WTC11 (cell line): ENCODE measurements at regions not wholly inside any gene's neighbourhood (a gene's known extent, or its start where the extent isn't known, plus 50 kb on each side); places are given as distances from the start of the nearest gene placed in this dataset.

ENCODE experiments used
- ATAC-seq: fragments of 200-7000 bp; cut with Tn5 transposase; 2 replicates; pipeline ENCODE4 v1.10.0; 2021; ENCODE audit warnings: mild to moderate bottlenecking, moderate library complexity
- CTCF ChIA-PET: fragments of 300-600 bp; sonication (Branson Sonifier 250); formaldehyde crosslinking; loops from one replicate; lab custom pipeline; 2021; ENCODE audit warnings: antibody characterized with exemption; lab: Charles Lee
- POLR2A ChIA-PET: fragments of 350-600 bp; sonication (Branson Sonifier 250); formaldehyde crosslinking; loops from one replicate; lab custom pipeline; 2021; ENCODE audit warnings: antibody characterized with exemption; lab: Charles Lee
- DNase-seq: peaks from one replicate; pipeline ENCODE4 v3.0.0; 2021; ENCODE audit warnings: low spot score
- H3K27ac Mint-ChIP-seq: 2 replicates; pipeline ENCODE4 v1.8.0; 2021; ENCODE audit warnings: mixed read lengths
- H3K27me3 Mint-ChIP-seq: 2 replicates; pipeline ENCODE4 v1.8.0; 2021; ENCODE audit warnings: low read depth, mild to moderate bottlenecking, moderate library complexity, mixed read lengths
- H3K36me3 Mint-ChIP-seq: 2 replicates; pipeline ENCODE4 v1.8.0; 2021; ENCODE audit warnings: mixed read lengths
- H3K4me1 Mint-ChIP-seq: 2 replicates; pipeline ENCODE4 v1.8.0; 2022; ENCODE audit warnings: mixed read lengths
- H3K4me3 Mint-ChIP-seq: 2 replicates; pipeline ENCODE4 v1.8.0; 2021; ENCODE audit warnings: mild to moderate bottlenecking, moderate library complexity, mixed read lengths
- H3K9me3 Mint-ChIP-seq: 2 replicates; pipeline ENCODE4 v1.8.0; 2021; ENCODE audit warnings: mixed read lengths
- AR ChIP-seq: fragments of 250-450 bp; sonication (Bioruptor Pico); IDR thresholded peaks from 2 replicates; pipeline ENCODE4 v1.9.0; 2021; ENCODE audit warnings: mild to moderate bottlenecking
- GRHL2 ChIP-seq: fragments of 250-450 bp; sonication (Bioruptor Pico); IDR thresholded peaks from 2 replicates; pipeline ENCODE4 v1.8.0; 2022; ENCODE audit warnings: mild to moderate bottlenecking, moderate library complexity; ENCODE audit not compliant: insufficient replicate concordance, severe bottlenecking
- HMGA2 ChIP-seq: fragments of 250-450 bp; sonication (Bioruptor Pico); IDR thresholded peaks from 2 replicates; pipeline ENCODE4 v1.4.0; 2021; ENCODE audit warnings: mild to moderate bottlenecking, moderate library complexity
- MXD4 ChIP-seq: fragments of 250-450 bp; sonication (Bioruptor Pico); IDR thresholded peaks from 2 replicates; pipeline ENCODE4 v1.8.0; 2021; ENCODE audit warnings: mild to moderate bottlenecking, moderate library complexity, borderline replicate concordance
- MYBL2 ChIP-seq: sonication (generic); formaldehyde crosslinking; IDR thresholded peaks from 2 replicates; pipeline ENCODE4 v1.8.1; 2023; ENCODE audit warnings: mild to moderate bottlenecking, moderate library complexity, missing genetic modification reagents
- NR2C2 ChIP-seq: sonication (generic); formaldehyde crosslinking; IDR thresholded peaks from 2 replicates; pipeline ENCODE4 v1.8.0; 2022; ENCODE audit warnings: mild to moderate bottlenecking, missing genetic modification reagents
- RORB ChIP-seq: fragments of 250-450 bp; sonication (Bioruptor Pico); IDR thresholded peaks from 2 replicates; pipeline ENCODE4 v1.9.0; 2021; ENCODE audit warnings: mild to moderate bottlenecking
- SMAD4 ChIP-seq: sonication (generic); formaldehyde crosslinking; IDR thresholded peaks from 2 replicates; pipeline ENCODE4 v1.8.0; 2022; ENCODE audit warnings: mild to moderate bottlenecking, missing genetic modification reagents
- SOX15 ChIP-seq: fragments of 250-450 bp; sonication (Bioruptor Pico); IDR thresholded peaks from 2 replicates; pipeline ENCODE4 v1.9.0; 2021; ENCODE audit warnings: mild to moderate bottlenecking
- USF2 ChIP-seq: sonication (generic); formaldehyde crosslinking; IDR thresholded peaks from 2 replicates; pipeline ENCODE4 v1.8.1; 2023; ENCODE audit warnings: mild to moderate bottlenecking, missing genetic modification reagents, moderate library complexity
- ZMAT4 ChIP-seq: fragments of 250-450 bp; sonication (Bioruptor Pico); IDR thresholded peaks from 2 replicates; pipeline ENCODE4 v1.9.0; 2021; ENCODE audit warnings: mild to moderate bottlenecking
- ZNF219 ChIP-seq: sonication (generic); formaldehyde crosslinking; IDR thresholded peaks from 2 replicates; pipeline ENCODE4 v1.8.0; 2023; ENCODE audit warnings: missing genetic modification reagents, mild to moderate bottlenecking, borderline replicate concordance
- ZNF263 ChIP-seq: sonication (generic); formaldehyde crosslinking; IDR thresholded peaks from 2 replicates; pipeline ENCODE4 v1.8.1; 2022; ENCODE audit warnings: low read depth, mild to moderate bottlenecking, moderate library complexity, missing genetic modification reagents
- ZNF423 ChIP-seq: fragments of 250-450 bp; sonication (Bioruptor Pico); IDR thresholded peaks from 2 replicates; pipeline ENCODE4 v2.1.2; 2022; ENCODE audit warnings: mild to moderate bottlenecking, moderate library complexity
- TF ChIP-seq, protein P1 (sequence below): sonication (generic); formaldehyde crosslinking; IDR thresholded peaks from 2 replicates; pipeline ENCODE4 v1.8.1; 2022; ENCODE audit warnings: mild to moderate bottlenecking, moderate library complexity, missing genetic modification reagents
- TF ChIP-seq, protein P2 (sequence below): sonication (generic); formaldehyde crosslinking; IDR thresholded peaks from 2 replicates; pipeline ENCODE4 v1.8.0; 2022; ENCODE audit warnings: mild to moderate bottlenecking, missing genetic modification reagents

GRCh38 chr12:105567061-105567460 lies 236.6 kb downstream of the C12orf75 start (continued):
- TF ChIP-seq, protein P1, sequence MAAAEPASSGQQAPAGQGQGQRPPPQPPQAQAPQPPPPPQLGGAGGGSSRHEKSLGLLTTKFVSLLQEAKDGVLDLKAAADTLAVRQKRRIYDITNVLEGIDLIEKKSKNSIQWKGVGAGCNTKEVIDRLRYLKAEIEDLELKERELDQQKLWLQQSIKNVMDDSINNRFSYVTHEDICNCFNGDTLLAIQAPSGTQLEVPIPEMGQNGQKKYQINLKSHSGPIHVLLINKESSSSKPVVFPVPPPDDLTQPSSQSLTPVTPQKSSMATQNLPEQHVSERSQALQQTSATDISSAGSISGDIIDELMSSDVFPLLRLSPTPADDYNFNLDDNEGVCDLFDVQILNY (CRISPR knock-in tag) = no peak
- TF ChIP-seq MYBL2 (CRISPR knock-in tag) (no peak), MXD4 (CRISPR knock-in tag) (no peak)

GRCh38 chr12:105569886-105570285 lies 239.4 kb downstream of the C12orf75 start:
- TF ChIP-seq ZNF263 (CRISPR knock-in tag) (no peak), ZNF219 (CRISPR knock-in tag) (no peak), ZMAT4 (no peak), GRHL2 (CRISPR knock-in tag) (no peak), NR2C2 (CRISPR knock-in tag) (no peak)
- TF ChIP-seq, protein P1 (CRISPR knock-in tag) = no peak
- TF ChIP-seq, all 79 proteins: peak for 0
- ChIA-PET POLR2A (no interaction called here), CTCF (no interaction called here)
- no peak for ATAC-seq
- DNase-seq = no peak
- H3K27ac Mint-ChIP-seq = no peak overlapping the region
- no peaks in the 10 kb centered on the region for H3K36me3 Mint-ChIP-seq
- no peaks in the 10 kb centered on the region for H3K4me1 Mint-ChIP-seq
- H3K4me3 Mint-ChIP-seq = no peak overlapping the region
- peaks cover 7% of the 10 kb centered on the region; the same call in 1 of the 2 replicates for H3K9me3 Mint-ChIP-seq
- no peaks in the 10 kb centered on the region; the same call in 1 of the 2 replicates for H3K27me3 Mint-ChIP-seq

DNA sequence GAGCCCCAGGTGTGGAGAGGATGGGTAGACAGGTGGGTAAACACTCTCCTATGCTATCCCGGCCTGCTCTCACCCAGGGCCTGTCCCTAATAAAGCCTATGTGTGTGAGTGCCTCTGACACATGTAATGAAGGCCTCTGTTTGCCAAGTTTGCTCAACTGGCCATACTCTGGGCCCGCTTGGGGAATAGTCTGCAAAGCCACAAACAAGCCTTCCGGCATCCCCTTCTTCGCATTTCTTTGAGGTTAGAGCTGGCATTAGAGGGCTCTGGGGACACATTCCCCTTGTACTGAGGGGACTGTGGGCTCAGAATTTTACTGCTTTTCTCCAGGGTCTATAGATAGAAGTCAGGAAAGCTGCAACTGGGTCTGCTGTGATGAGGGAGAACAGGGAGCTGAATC lies 240.5 kb downstream of the C12orf75 start:
- Mint-ChIP-seq H3K4me1 (no peaks in the 10 kb centered on the region), H3K4me3 (no peak overlapping the region), H3K27ac (no peak overlapping the region), H3K9me3 (peaks cover 7% of the 10 kb centered on the region; the same call in 1 of the 2 replicates), H3K36me3 (no peaks in the 10 kb centered on the region), H3K27me3 (no peaks in the 10 kb centered on the region; the same call in 1 of the 2 replicates)
- TF ChIP-seq RORB (CRISPR knock-in tag) = no peak
- TF ChIP-seq ZNF423 (CRISPR knock-in tag) = no peak
- no peak for TF ChIP-seq ZMAT4
- no peak for TF ChIP-seq AR (CRISPR knock-in tag)
- no peak for TF ChIP-seq SMAD4
- TF ChIP-seq SOX15 (CRISPR knock-in tag) = no peak
- no peak for TF ChIP-seq HMGA2 (CRISPR knock-in tag)
- TF ChIP-seq, protein P2, sequence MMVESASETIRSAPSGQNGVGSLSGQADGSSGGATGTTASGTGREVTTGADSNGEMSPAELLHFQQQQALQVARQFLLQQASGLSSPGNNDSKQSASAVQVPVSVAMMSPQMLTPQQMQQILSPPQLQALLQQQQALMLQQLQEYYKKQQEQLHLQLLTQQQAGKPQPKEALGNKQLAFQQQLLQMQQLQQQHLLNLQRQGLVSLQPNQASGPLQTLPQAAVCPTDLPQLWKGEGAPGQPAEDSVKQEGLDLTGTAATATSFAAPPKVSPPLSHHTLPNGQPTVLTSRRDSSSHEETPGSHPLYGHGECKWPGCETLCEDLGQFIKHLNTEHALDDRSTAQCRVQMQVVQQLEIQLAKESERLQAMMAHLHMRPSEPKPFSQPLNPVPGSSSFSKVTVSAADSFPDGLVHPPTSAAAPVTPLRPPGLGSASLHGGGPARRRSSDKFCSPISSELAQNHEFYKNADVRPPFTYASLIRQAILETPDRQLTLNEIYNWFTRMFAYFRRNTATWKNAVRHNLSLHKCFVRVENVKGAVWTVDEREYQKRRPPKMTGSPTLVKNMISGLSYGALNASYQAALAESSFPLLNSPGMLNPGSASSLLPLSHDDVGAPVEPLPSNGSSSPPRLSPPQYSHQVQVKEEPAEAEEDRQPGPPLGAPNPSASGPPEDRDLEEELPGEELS = no peak
- TF ChIP-seq USF2 (CRISPR knock-in tag) = no peak
- ATAC-seq = no peak
- no peak for DNase-seq
- CTCF ChIA-PET = no interaction called here
- POLR2A ChIA-PET = no interaction called here
